ENCODE measurements at regions not wholly inside any gene's neighbourhood (a gene's known extent, or its start where the extent isn't known, plus 50 kb on each side); places are given as distances from the start of the nearest gene placed in this dataset.

- TF ChIP-seq FOXA1 (IDR thresholded peaks at IDR 0.05) (no peak), NFRKB (IDR thresholded peaks at IDR 0.05) (no peak), CTBP1 (IDR thresholded peaks at IDR 0.05; ENCODE audit: borderline replicate concordance) (no peak), SUZ12 (IDR thresholded peaks at IDR 0.05) (no peak), PKNOX1 (IDR thresholded peaks at IDR 0.05) (no peak), TARDBP (IDR thresholded peaks at IDR 0.05) (no peak), SP1 (IDR thresholded peaks at IDR 0.05) (no peak), FOXK2 (IDR thresholded peaks at IDR 0.05) (no peak), BHLHE40 (IDR thresholded peaks at IDR 0.05; ENCODE audit: borderline replicate concordance) (no peak), LEF1 (IDR thresholded peaks at IDR 0.05; ENCODE audit: borderline replicate concordance) (no peak), FOXM1 (IDR thresholded peaks at IDR 0.05; ENCODE audit: borderline replicate concordance) (no peak), ARNT (IDR thresholded peaks at IDR 0.05) (no peak), ZNF384 (IDR thresholded peaks at IDR 0.05) (no peak), ELF4 (IDR thresholded peaks at IDR 0.05) (no peak)
These were observed 995.7 kb upstream of the TENM4 start for GRCh38 chr11:80436547-80436946.
